AG08396 (cell line): ENCODE measurements at regions not wholly inside any gene's neighbourhood (a gene's known extent, or its start where the extent isn't known, plus 50 kb on each side); places are given as distances from the start of the nearest gene placed in this dataset.
"Not testable (repeated sequence)": the region's sequence is repeated elsewhere in the genome, so short reads cannot be mapped to it uniquely, and the experiment has no call there.

Source experiments
- DNase-seq: peaks from one replicate; pipeline ENCODE4 v3.0.0; 2012; ENCODE audit warnings: low spot score, mixed read lengths

GRCh38 chr5:77909237-77909636 lies 133.1 kb upstream of the TBCA start:
- DNase-seq = no peak

- DNase-seq = no peak
Observed at GRCh38 chr5:77908787-77909186, 132.6 kb upstream of the TBCA start.

- no peak for DNase-seq
Observed at GRCh38 chr5:77907786-77908185, 131.6 kb upstream of the TBCA start.

GRCh38 chr5:77906806-77907205 lies 130.7 kb upstream of the TBCA start:
- DNase-seq = peak; percentile 9

- no peak for DNase-seq
Observed at GRCh38 chr5:77904362-77904761, 128.2 kb upstream of the TBCA start.

GRCh38 chr5:77900691-77901090 lies 124.6 kb upstream of the TBCA start:
- no peak for DNase-seq

- no peak for DNase-seq
Observed at GRCh38 chr5:77898385-77898784, 122.2 kb upstream of the TBCA start.

GRCh38 chr5:77896338-77896737 lies 120.2 kb upstream of the TBCA start:
- DNase-seq = no peak

GRCh38 chr5:77894103-77894502 lies 118.0 kb upstream of the TBCA start:
- DNase-seq = not testable (repeated sequence)

- peak; percentile 86 for DNase-seq
Observed at GRCh38 chr5:77893225-77893860, 117.2 kb upstream of the TBCA start.

GRCh38 chr5:77892061-77893010 lies 116.2 kb upstream of the TBCA start:
- DNase-seq = no peak

- DNase-seq = no peak
Observed at GRCh38 chr5:77885519-77885918, 109.4 kb upstream of the TBCA start.

GRCh38 chr5:77882670-77883257 lies 106.6 kb upstream of the TBCA start:
- DNase-seq = no peak

- no peak for DNase-seq
Observed at GRCh38 chr5:77881528-77881927, 105.4 kb upstream of the TBCA start.

GRCh38 chr5:77877516-77878355 lies 101.6 kb upstream of the TBCA start:
- DNase-seq = no peak

- no peak for DNase-seq
Observed at GRCh38 chr5:77876862-77877502, 100.8 kb upstream of the TBCA start.

- no peak for DNase-seq
Observed at GRCh38 chr5:77876316-77876715, 100.2 kb upstream of the TBCA start.

GRCh38 chr5:77874691-77875090 lies 98.6 kb upstream of the TBCA start:
- no peak for DNase-seq

GRCh38 chr5:77873239-77873638 lies 97.1 kb upstream of the TBCA start:
- DNase-seq = no peak

- no peak for DNase-seq
Observed at GRCh38 chr5:77871946-77872345, 95.8 kb upstream of the TBCA start.

- no peak for DNase-seq
Observed at GRCh38 chr5:77871016-77871415, 94.9 kb upstream of the TBCA start.
